GM23338 (cell line): ENCODE measurements at regions not wholly inside any gene's neighbourhood (a gene's known extent, or its start where the extent isn't known, plus 50 kb on each side); places are given as distances from the start of the nearest gene placed in this dataset.

Experiments
- ATAC-seq: fragments of 200-7000 bp; cut with Tn5 transposase; 3 replicates; pipeline ENCODE4 v1.9.1; 2020
- DNase-seq: peaks from one replicate; pipeline ENCODE4 v3.0.0-alpha.2; 2015; ENCODE audit warnings: low spot score
- H2AFZ ChIP-seq: fragments of 200-600 bp; sonication (generic); 2 replicates; pipeline ENCODE4 v1.8.0; 2016; ENCODE audit warnings: antibody characterized with exemption, mild to moderate bottlenecking, moderate library complexity
- H3F3A ChIP-seq: fragments of 200-600 bp; sonication (generic); replicated peaks from 2 replicates; pipeline ENCODE4 v1.8.0; 2017; ENCODE audit warnings: antibody characterized with exemption, mixed run types, low read depth
- H3K27ac ChIP-seq: fragments of 200-600 bp; sonication (generic); 2 replicates; pipeline ENCODE4 v1.6.1; 2016; ENCODE audit warnings: low read depth
- H3K27me3 ChIP-seq: fragments of 200-600 bp; sonication (generic); 2 replicates; pipeline ENCODE4 v1.8.0; 2016; ENCODE audit warnings: mild to moderate bottlenecking, mixed run types, moderate library complexity; ENCODE audit not compliant: insufficient read depth
- H3K36me3 ChIP-seq: fragments of 200-600 bp; sonication (generic); 2 replicates; pipeline ENCODE4 v1.8.0; 2016; ENCODE audit warnings: mild to moderate bottlenecking; ENCODE audit not compliant: insufficient read depth
- H3K4me1 ChIP-seq: fragments of 200-600 bp; sonication (generic); 2 replicates; pipeline ENCODE4 v1.8.0; 2016; ENCODE audit warnings: mild to moderate bottlenecking, moderate library complexity; ENCODE audit not compliant: insufficient read depth
- H3K4me2 ChIP-seq: fragments of 200-600 bp; sonication (generic); 2 replicates; pipeline ENCODE4 v1.7.1; 2017; ENCODE audit warnings: mixed run types
- H3K4me3 ChIP-seq: fragments of 200-600 bp; sonication (generic); 2 replicates; pipeline ENCODE4 v1.6.1; 2016; ENCODE audit warnings: mixed run types
- H3K79me2 ChIP-seq: fragments of 200-600 bp; sonication (generic); replicated peaks from 2 replicates; pipeline ENCODE4 v1.8.0; 2017; ENCODE audit warnings: mild to moderate bottlenecking; ENCODE audit not compliant: insufficient read depth
- H3K9me2 ChIP-seq: fragments of 200-600 bp; sonication (generic); 2 replicates; pipeline ENCODE4 v1.8.0; 2017; ENCODE audit not compliant: insufficient read depth
- H4K20me1 ChIP-seq: fragments of 200-600 bp; sonication (generic); replicated peaks from 2 replicates; pipeline ENCODE4 v1.8.0; 2017; ENCODE audit warnings: mild to moderate bottlenecking; ENCODE audit not compliant: insufficient read depth
- H3K27ac Mint-ChIP-seq: 2 replicates; pipeline ENCODE4 v1.8.0; 2020; ENCODE audit warnings: inconsistent platforms, mild to moderate bottlenecking, moderate library complexity, mixed read lengths
- H3K27me3 Mint-ChIP-seq: 3 replicates; pipeline ENCODE4 v1.8.0; 2022; ENCODE audit warnings: low read depth, mild to moderate bottlenecking, moderate library complexity, mixed read lengths, inconsistent platforms; ENCODE audit not compliant: insufficient read depth, poor library complexity
- H3K36me3 Mint-ChIP-seq: 3 replicates; pipeline ENCODE4 v1.8.0; 2021; ENCODE audit warnings: low read depth, mild to moderate bottlenecking, inconsistent platforms, moderate library complexity, mixed read lengths
- H3K4me1 Mint-ChIP-seq: 3 replicates; pipeline ENCODE4 v1.8.0; 2020; ENCODE audit warnings: mild to moderate bottlenecking, inconsistent platforms, mixed read lengths
- H3K4me3 Mint-ChIP-seq: 3 replicates; pipeline ENCODE4 v1.8.0; 2021; ENCODE audit warnings: moderate library complexity, mild to moderate bottlenecking, inconsistent platforms, mixed read lengths
- H3K9me3 Mint-ChIP-seq: 3 replicates; pipeline ENCODE4 v1.8.0; 2020; ENCODE audit warnings: moderate library complexity, mild to moderate bottlenecking, inconsistent platforms, mixed read lengths
- CREB1 ChIP-seq: fragments of 250-450 bp; sonication (Bioruptor Pico); IDR thresholded peaks from 2 replicates; pipeline ENCODE4 v1.5.0; 2020; ENCODE audit warnings: low read depth, mild to moderate bottlenecking, moderate library complexity
- CTCF ChIP-seq, 2 experiments: fragments of 200-600 bp in 1 of 2; sonication (generic) in 1 of 2; conservative IDR thresholded peaks; 2 replicates each; pipeline versions ENCODE4 v1.5.1 to v1.6.1; 2016 to 2017; ENCODE audit warnings: antibody characterized with exemption in 2 of 2, low read depth in 2 of 2, mild to moderate bottlenecking in 2 of 2, moderate library complexity in 1 of 2
- EZH2 ChIP-seq: fragments of 200-600 bp; sonication (generic); IDR thresholded peaks from one replicate; pipeline ENCODE4 v1.8.0; 2017; ENCODE audit warnings: antibody characterized with exemption, mild to moderate bottlenecking, low read depth; ENCODE audit not compliant: unreplicated experiment
- JUNB ChIP-seq: IDR thresholded peaks from one replicate; pipeline ENCODE4 v1.6.1; 2016; ENCODE audit warnings: antibody characterized with exemption; ENCODE audit not compliant: unreplicated experiment
- NANOG ChIP-seq: IDR thresholded peaks from 2 replicates; pipeline ENCODE4 v1.6.1; 2016; ENCODE audit warnings: antibody characterized with exemption, borderline replicate concordance
- REST ChIP-seq: IDR thresholded peaks from one replicate; pipeline ENCODE4 v1.6.1; 2018; ENCODE audit warnings: antibody characterized with exemption; ENCODE audit not compliant: unreplicated experiment
- ZNF114 ChIP-seq: fragments of 250-450 bp; sonication (Bioruptor Pico); IDR thresholded peaks from 2 replicates; pipeline ENCODE4 v1.5.0; 2020; ENCODE audit warnings: mild to moderate bottlenecking, moderate library complexity

- no peaks in the 10 kb centered on the region for H3K36me3 Mint-ChIP-seq
These were observed 634.7 kb upstream of the FAM241A start for GRCh38 chr4:111510535-111510934.

More at GRCh38 chr4:111510535-111510934, 634.7 kb upstream of the FAM241A start:
- Mint-ChIP-seq H3K27me3 (no peaks in the 10 kb centered on the region), H3K4me3 (no peak overlapping the region), H3K27ac (no peak overlapping the region), H3K9me3 (no peaks in the 10 kb centered on the region), H3K4me1 (peaks cover 7% of the 10 kb centered on the region; the same call in 2 of the 3 replicates)
- H3K27ac ChIP-seq = no peak overlapping the region
- DNase-seq (no peak), ATAC-seq (no peak)
- no peaks in the 10 kb centered on the region for H3K79me2 ChIP-seq
- no peak overlapping the region for H2AFZ ChIP-seq
- no peak overlapping the region for H3K4me3 ChIP-seq
- H3K4me2 ChIP-seq = no peak overlapping the region
- no peaks in the 10 kb centered on the region for H3K4me1 ChIP-seq
- H3F3A ChIP-seq = no peaks in the 10 kb centered on the region
- no peaks in the 10 kb centered on the region for H3K27me3 ChIP-seq
- no peak for TF ChIP-seq JUNB
- TF ChIP-seq REST = no peak
- TF ChIP-seq ZNF114 (CRISPR knock-in tag) = no peak
- no peak for TF ChIP-seq CTCF (conservative IDR thresholded peaks at IDR 0.05; ENCODE audit: low read depth in 2 of 2)
- no peak for TF ChIP-seq EZH2
- no peak for TF ChIP-seq CREB1 (CRISPR knock-in tag)
- TF ChIP-seq NANOG = no peak
- no peaks in the 10 kb centered on the region for H3K9me2 ChIP-seq
- H4K20me1 ChIP-seq = no peaks in the 10 kb centered on the region
- no peaks in the 10 kb centered on the region for H3K36me3 ChIP-seq
